Breast epithelium (tissue), 3 donors: ENCODE measurements at regions not wholly inside any gene's neighbourhood (a gene's known extent, or its start where the extent isn't known, plus 50 kb on each side); places are given as distances from the start of the nearest gene placed in this dataset.

Experiments
- POLR2AphosphoS5 ChIP-seq, 3 donors: sonication (generic); formaldehyde crosslinking; IDR thresholded peaks; one replicate each; pipeline ENCODE4 v1.6.1; 2017; ENCODE audit warnings: antibody characterized with exemption in 3 of 3
- TF ChIP-seq, protein P1 (sequence below), 3 donors: fragments of 450-650 bp; IDR thresholded peaks; one replicate each; pipeline ENCODE4 v1.5.1; 2016 to 2017; ENCODE audit warnings: antibody characterized with exemption in 3 of 3, mild to moderate bottlenecking in 3 of 3, moderate library complexity in 3 of 3

DNA sequence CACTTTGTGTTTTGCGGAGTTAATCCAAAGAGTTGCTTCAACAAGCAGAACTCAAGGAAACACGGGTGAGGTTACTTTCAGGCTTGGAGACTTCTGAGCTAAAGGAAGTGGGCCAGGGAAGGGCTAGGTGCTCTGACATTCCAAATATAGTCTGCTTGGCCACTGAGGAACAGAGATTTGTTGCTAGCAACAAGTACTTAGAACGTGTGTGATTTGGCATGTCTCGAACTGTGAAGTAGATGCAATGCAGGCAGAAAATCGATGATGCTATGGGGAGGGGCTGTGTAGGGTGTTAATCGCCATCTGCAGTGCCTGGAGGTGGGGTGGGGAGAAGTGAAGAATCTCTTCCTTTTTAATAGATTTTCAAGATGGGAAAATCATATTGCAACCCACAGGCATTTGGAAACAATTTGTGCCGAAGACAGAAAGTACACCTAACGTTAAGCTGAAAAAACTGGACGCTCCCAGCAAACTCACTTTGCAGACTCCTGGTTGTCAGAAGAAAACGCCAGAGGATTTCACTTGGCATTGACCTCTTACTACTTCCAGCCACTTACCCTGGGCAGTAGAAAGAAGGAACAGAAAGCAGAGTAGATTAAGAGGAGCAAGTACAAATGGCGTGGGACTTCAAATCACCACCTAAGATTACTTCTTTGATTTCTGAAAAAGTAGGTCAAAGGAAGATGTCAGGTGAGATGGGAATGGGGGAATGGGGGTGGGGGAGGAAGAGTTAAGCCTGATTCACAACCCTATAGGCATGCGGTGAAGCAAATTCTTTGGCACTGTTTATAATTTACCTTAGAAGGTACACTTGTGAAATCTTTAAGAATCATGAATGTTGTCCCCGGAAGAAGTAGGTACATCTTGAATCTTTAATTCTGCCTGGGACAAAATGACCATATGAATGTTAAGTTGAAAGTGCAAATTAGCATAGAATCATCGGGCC, 314.1 kb downstream of the CD83 start:
- TF ChIP-seq, protein P1, sequence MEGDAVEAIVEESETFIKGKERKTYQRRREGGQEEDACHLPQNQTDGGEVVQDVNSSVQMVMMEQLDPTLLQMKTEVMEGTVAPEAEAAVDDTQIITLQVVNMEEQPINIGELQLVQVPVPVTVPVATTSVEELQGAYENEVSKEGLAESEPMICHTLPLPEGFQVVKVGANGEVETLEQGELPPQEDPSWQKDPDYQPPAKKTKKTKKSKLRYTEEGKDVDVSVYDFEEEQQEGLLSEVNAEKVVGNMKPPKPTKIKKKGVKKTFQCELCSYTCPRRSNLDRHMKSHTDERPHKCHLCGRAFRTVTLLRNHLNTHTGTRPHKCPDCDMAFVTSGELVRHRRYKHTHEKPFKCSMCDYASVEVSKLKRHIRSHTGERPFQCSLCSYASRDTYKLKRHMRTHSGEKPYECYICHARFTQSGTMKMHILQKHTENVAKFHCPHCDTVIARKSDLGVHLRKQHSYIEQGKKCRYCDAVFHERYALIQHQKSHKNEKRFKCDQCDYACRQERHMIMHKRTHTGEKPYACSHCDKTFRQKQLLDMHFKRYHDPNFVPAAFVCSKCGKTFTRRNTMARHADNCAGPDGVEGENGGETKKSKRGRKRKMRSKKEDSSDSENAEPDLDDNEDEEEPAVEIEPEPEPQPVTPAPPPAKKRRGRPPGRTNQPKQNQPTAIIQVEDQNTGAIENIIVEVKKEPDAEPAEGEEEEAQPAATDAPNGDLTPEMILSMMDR (IDR thresholded peaks at IDR 0.05), result no peak
- no peak for TF ChIP-seq POLR2AphosphoS5 (IDR thresholded peaks at IDR 0.05)
